K562 (cell line): ENCODE measurements at regions not wholly inside any gene's neighbourhood (a gene's known extent, or its start where the extent isn't known, plus 50 kb on each side); places are given as distances from the start of the nearest gene placed in this dataset.

Source experiments
- ATAC-seq: fragments of 200-7000 bp; cut with Tn5 transposase; 3 replicates; pipeline ENCODE4 v1.9.1; 2020; ENCODE audit warnings: moderate library complexity
- BruUV-seq: library from RNA; stranded (reverse); fragments of 400-500 nt; replicated peaks from 2 replicates; lab custom pipeline; 2021; lab: Mats Ljungman, UMichigan
- CTCF ChIA-PET: fragments of 300-600 bp; formaldehyde crosslinking; extraction: SDS; loops from one replicate; lab custom pipeline; 2021; ENCODE audit warnings: low intra/inter-chr PET ratio; lab: Yijun Ruan, JAX
- POLR2A ChIA-PET: fragments of 300-600, 350-650 bp; sonication (Branson Sonifier 250); formaldehyde crosslinking; extraction: SDS; loops from one replicate; lab custom pipeline; 2021; ENCODE audit warnings: antibody characterized with exemption, inconsistent platforms; lab: Yijun Ruan, JAX
- DNase-seq, 4 experiments: peaks; one replicate each; pipeline versions ENCODE4 v3.0.0 to v3.0.0-alpha.2; 2011 to 2018; ENCODE audit warnings: low spot score in 3 of 4, mixed read lengths in 3 of 4; ENCODE audit errors: extremely low read depth in 1 of 4
- FAIRE-seq: peaks from 2 replicates; lab custom pipeline; 2011; peaks lifted over from hg19 to GRCh38; lab: Jason Lieb, UNC
- H2AFZ ChIP-seq: 2 replicates; pipeline ENCODE4 v1.6.0; 2011; ENCODE audit warnings: low read depth, low read length, control low read depth, inconsistent platforms
- H3K27ac ChIP-seq: fragments of 200-600 bp; 3 replicates; pipeline ENCODE4 v1.8.0; 2011; ENCODE audit warnings: low read depth, mild to moderate bottlenecking, control low read depth, inconsistent platforms, low read length, moderate library complexity, mixed read lengths; ENCODE audit errors: extremely low read depth
- H3K27me3 ChIP-seq, 2 experiments: fragments of 300-600 bp in 1 of 2; 2 replicates in 1 of 2; 3 replicates in 1 of 2; pipeline versions ENCODE4 v1.6.0 to v1.8.0; 2011; ENCODE audit warnings: inconsistent platforms in 2 of 2, low read length in 2 of 2, mild to moderate bottlenecking in 1 of 2, mixed read lengths in 1 of 2, moderate library complexity in 1 of 2; ENCODE audit not compliant: control insufficient read depth in 2 of 2, insufficient read depth in 2 of 2
- H3K36me3 ChIP-seq: fragments of 300-600 bp; 3 replicates; pipeline ENCODE4 v1.8.0; 2011; ENCODE audit warnings: mild to moderate bottlenecking, low read length, inconsistent platforms; ENCODE audit not compliant: control insufficient read depth, insufficient read depth
- H3K4me1 ChIP-seq, 2 experiments: fragments of 200-600 bp in 1 of 2; replicated peaks in 1 of 2; 2 replicates in 1 of 2; 3 replicates in 1 of 2; pipeline versions ENCODE4 v1.5.1 to v1.8.0; 2011; ENCODE audit warnings: inconsistent platforms in 2 of 2, low read length in 2 of 2, mild to moderate bottlenecking in 1 of 2, mixed read lengths in 1 of 2, moderate library complexity in 1 of 2; ENCODE audit not compliant: control insufficient read depth in 2 of 2, insufficient read depth in 2 of 2
- H3K4me2 ChIP-seq: 2 replicates; pipeline ENCODE4 v1.6.1; 2011; ENCODE audit warnings: low read length, control low read depth, inconsistent platforms, mixed read lengths; ENCODE audit not compliant: insufficient read depth
- H3K4me3 ChIP-seq: fragments of 200-600 bp; sonication (generic), shearing (Covaris generic); 2 replicates; pipeline ENCODE4 v1.5.1; 2016; ENCODE audit warnings: control low read depth, inconsistent platforms
- H3K79me2 ChIP-seq: fragments of 200-600 bp; 3 replicates; pipeline ENCODE4 v1.8.0; 2011; ENCODE audit warnings: low read length, inconsistent platforms; ENCODE audit not compliant: control insufficient read depth, insufficient read depth
- H3K9ac ChIP-seq, 2 experiments: 2 replicates each; pipeline versions ENCODE4 v1.6.0 to v1.6.1; 2011; ENCODE audit warnings: low read depth in 2 of 2, low read length in 2 of 2, control low read depth in 1 of 2, inconsistent platforms in 1 of 2, mild to moderate bottlenecking in 1 of 2, mixed read lengths in 1 of 2; ENCODE audit not compliant: insufficient read depth in 1 of 2
- H3K9me1 ChIP-seq: one replicate; pipeline ENCODE4 v1.6.0; 2011; ENCODE audit warnings: inconsistent platforms, mild to moderate bottlenecking, low read length, moderate library complexity; ENCODE audit not compliant: control insufficient read depth, insufficient read depth
- H3K9me3 ChIP-seq: replicated peaks from 2 replicates; pipeline ENCODE4 v1.5.1; 2011; ENCODE audit warnings: low read depth, low read length, inconsistent platforms; ENCODE audit not compliant: control insufficient read depth, insufficient read depth
- H4K20me1 ChIP-seq: replicated peaks from 2 replicates; pipeline ENCODE4 v1.6.1; 2011; ENCODE audit warnings: low read length, inconsistent platforms, mixed read lengths; ENCODE audit not compliant: control insufficient read depth, insufficient read depth
- E2F3 ChIP-seq: fragments of 250-450 bp; sonication (Bioruptor Pico); IDR thresholded peaks from 2 replicates; pipeline ENCODE4 v1.4.0; 2020; ENCODE audit warnings: mild to moderate bottlenecking
- FOXA1 ChIP-seq: fragments of 450-650 bp; IDR thresholded peaks from 2 replicates; pipeline ENCODE4 v1.6.1; 2016; ENCODE audit warnings: mild to moderate bottlenecking, borderline replicate concordance
- MEF2A ChIP-seq: IDR thresholded peaks from 2 replicates; pipeline ENCODE4 v1.6.1; 2011; ENCODE audit warnings: low read depth, mild to moderate bottlenecking, low read length, moderate library complexity; ENCODE audit not compliant: control insufficient read depth
- NR3C1 ChIP-seq: sonication (generic); formaldehyde crosslinking; IDR thresholded peaks from 2 replicates; pipeline ENCODE4 v1.8.1; 2022; ENCODE audit warnings: missing genetic modification reagents
- REST ChIP-seq, 2 experiments: fragments of 450-650 bp; formaldehyde crosslinking in 1 of 2; IDR thresholded peaks; 2 replicates each; pipeline versions ENCODE4 v1.4.0 to v1.6.1; 2014 to 2020; ENCODE audit warnings: mild to moderate bottlenecking in 2 of 2, borderline replicate concordance in 1 of 2, low read depth in 1 of 2
- SRF ChIP-seq, 2 experiments: fragments of 250-450, 450-650 bp in 1 of 2; sonication (Bioruptor Pico) in 1 of 2; sonication (generic) in 1 of 2; formaldehyde crosslinking; IDR thresholded peaks; 2 replicates each; pipeline versions ENCODE4 v1.5.0 to v1.5.1; 2020 to 2022; ENCODE audit warnings: mild to moderate bottlenecking in 1 of 2, missing genetic modification reagents in 1 of 2
- TEAD1 ChIP-seq, 2 experiments: fragments of 450-650 bp in 1 of 2; sonication (generic) in 1 of 2; formaldehyde crosslinking; IDR thresholded peaks; 2 replicates each; pipeline versions ENCODE4 v1.4.0 to v1.8.0; 2020 to 2022; ENCODE audit warnings: mild to moderate bottlenecking in 2 of 2, missing genetic modification reagents in 1 of 2
- ZNF282 ChIP-seq: sonication (generic); formaldehyde crosslinking; IDR thresholded peaks from 2 replicates; pipeline ENCODE4 v1.8.1; 2023; ENCODE audit warnings: missing genetic modification reagents
- ZNF445 ChIP-seq: fragments of 250-450 bp; sonication (Bioruptor Pico); IDR thresholded peaks from 2 replicates; pipeline ENCODE4 v1.4.0; 2020; ENCODE audit warnings: low read depth, mild to moderate bottlenecking, moderate library complexity
- WGBS: fragments of 100-300 bp; shearing (Covaris generic); methylation state at CpG from one replicate; pipeline ENCODE4 v1.1.6; 2016; ENCODE audit warnings: low coverage, mixed read lengths; ENCODE audit not compliant: insufficient coverage; ENCODE audit errors: missing lambda C conversion rate; 5-methylcytosine and 5-hydroxymethylcytosine counted together
- in situ Hi-C: fragments of 300-500 bp; cut with MboI; formaldehyde crosslinking; loops from 4 replicates; pipeline ENCODE4 v1.15.0; 2018; ENCODE audit warnings: inconsistent platforms, mixed read lengths
- intact Hi-C: fragments of 100-400 bp; cut with micrococcal nuclease; formaldehyde crosslinking; loops from 2 replicates; pipeline ENCODE4 v1.14.2; 2022

- Histone ChIP-seq H3K9me3 (no peaks in the 10 kb centered on the region; the same call in 1 of the 2 replicates), H3K27me3 (no peaks in the 10 kb centered on the region), H3K9ac (no peak overlapping the region), H4K20me1 (no peaks in the 10 kb centered on the region), H2AFZ (no peak overlapping the region), H3K36me3 (no peaks in the 10 kb centered on the region), H3K4me2 (no peak overlapping the region), H3K27ac (no peak overlapping the region), H3K4me3 (no peak overlapping the region), H3K4me1 (no peaks in the 10 kb centered on the region), H3K79me2 (no peaks in the 10 kb centered on the region), H3K9me1 (no peaks in the 10 kb centered on the region)
- in situ Hi-C loops, result no loop called here
- ChIA-PET CTCF (no interaction called here), POLR2A (no interaction called here)
- ATAC-seq, result no peak
- TF ChIP-seq MEF2A (no peak), ZNF445 (CRISPR knock-in tag) (no peak)
- no peak for DNase-seq
- WGBS, result 0% methylated on average over 1 of the region's 1 CpG
- no TSS peak for BruUV-seq
- intact Hi-C loops, result no loop called here
- FAIRE-seq, result no peak
These were observed 526.6 kb downstream of the MRPL39 start for GRCh38 chr21:25080661-25081060.

DNA sequence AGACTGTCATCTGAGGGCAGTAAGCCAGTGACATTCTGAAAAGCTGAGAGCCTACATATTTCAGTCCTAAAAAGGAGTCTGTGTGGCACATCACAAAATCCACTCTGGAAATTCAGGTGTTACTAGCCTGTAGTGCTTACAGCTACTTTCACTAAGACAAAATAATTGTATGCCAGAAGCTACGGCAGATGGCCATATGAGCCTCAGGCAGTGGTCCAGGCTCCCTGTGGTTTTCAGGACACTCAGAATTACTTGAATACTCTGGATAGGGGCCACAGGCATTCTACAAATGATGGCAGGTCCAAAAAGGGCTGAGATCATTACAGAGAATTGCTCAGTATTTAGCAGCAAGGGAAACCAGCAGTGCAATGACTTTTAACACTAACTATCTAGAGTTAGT, 527.1 kb downstream of the MRPL39 start:
- in situ Hi-C loops, result no loop called here
- no peak for FAIRE-seq
- 0% methylated on average over 1 of the region's 1 CpG for WGBS
- TF ChIP-seq E2F3, result no peak
- TF ChIP-seq NR3C1 (CRISPR knock-in tag), result no peak
- no peak for TF ChIP-seq SRF (CRISPR knock-in tag; IDR thresholded peaks at IDR 0.05)
- TF ChIP-seq ZNF282 (CRISPR knock-in tag), result no peak
- no peak for TF ChIP-seq TEAD1 (CRISPR knock-in tag; IDR thresholded peaks at IDR 0.05)
- no peak for TF ChIP-seq FOXA1
- TF ChIP-seq REST (IDR thresholded peaks at IDR 0.05; ENCODE audit: borderline replicate concordance), result no peak
- no peak for TF ChIP-seq REST (CRISPR knock-in tag; IDR thresholded peaks at IDR 0.05; ENCODE audit: low read depth)

More for the DNA sequence above, 527.1 kb downstream of the MRPL39 start:
- no peak overlapping the region for H3K27ac ChIP-seq
- H4K20me1 ChIP-seq, result no peaks in the 10 kb centered on the region
- DNase-seq, result no peak
- no peak overlapping the region for H2AFZ ChIP-seq
- H3K4me2 ChIP-seq, result no peak overlapping the region
- ChIA-PET POLR2A (no interaction called here), CTCF (no interaction called here)
- H3K4me3 ChIP-seq, result no peak overlapping the region
- no peaks in the 10 kb centered on the region for H3K27me3 ChIP-seq
- BruUV-seq, result no TSS peak
- H3K9me3 ChIP-seq, result no peaks in the 10 kb centered on the region; the same call in 1 of the 2 replicates
- no peaks in the 10 kb centered on the region for H3K4me1 ChIP-seq
- H3K9me1 ChIP-seq, result no peaks in the 10 kb centered on the region
- H3K79me2 ChIP-seq, result no peaks in the 10 kb centered on the region
- intact Hi-C loops, result no loop called here
- no peak for ATAC-seq
- H3K36me3 ChIP-seq, result no peaks in the 10 kb centered on the region
- no peak overlapping the region for H3K9ac ChIP-seq
